K562 (cell line): ENCODE measurements at regions not wholly inside any gene's neighbourhood (a gene's known extent, or its start where the extent isn't known, plus 50 kb on each side); places are given as distances from the start of the nearest gene placed in this dataset.

Experiments used
- ATAC-seq: fragments of 200-7000 bp; cut with Tn5 transposase; 3 replicates; pipeline ENCODE4 v1.9.1; 2020; ENCODE audit warnings: moderate library complexity
- BruUV-seq: library from RNA; stranded (reverse); fragments of 400-500 nt; replicated peaks from 2 replicates; lab custom pipeline; 2021; lab: Mats Ljungman, UMichigan
- CTCF ChIA-PET: fragments of 300-600 bp; formaldehyde crosslinking; extraction: SDS; loops from one replicate; lab custom pipeline; 2021; ENCODE audit warnings: low intra/inter-chr PET ratio; lab: Yijun Ruan, JAX
- POLR2A ChIA-PET: fragments of 300-600, 350-650 bp; sonication (Branson Sonifier 250); formaldehyde crosslinking; extraction: SDS; loops from one replicate; lab custom pipeline; 2021; ENCODE audit warnings: antibody characterized with exemption, inconsistent platforms; lab: Yijun Ruan, JAX
- DNase-seq, 4 experiments: peaks; one replicate each; pipeline versions ENCODE4 v3.0.0 to v3.0.0-alpha.2; 2011 to 2018; ENCODE audit warnings: low spot score in 3 of 4, mixed read lengths in 3 of 4; ENCODE audit errors: extremely low read depth in 1 of 4
- FAIRE-seq: peaks from 2 replicates; lab custom pipeline; 2011; peaks lifted over from hg19 to GRCh38; lab: Jason Lieb, UNC
- H2AFZ ChIP-seq: 2 replicates; pipeline ENCODE4 v1.6.0; 2011; ENCODE audit warnings: low read depth, low read length, control low read depth, inconsistent platforms
- H3K27ac ChIP-seq: fragments of 200-600 bp; 3 replicates; pipeline ENCODE4 v1.8.0; 2011; ENCODE audit warnings: low read depth, mild to moderate bottlenecking, control low read depth, inconsistent platforms, low read length, moderate library complexity, mixed read lengths; ENCODE audit errors: extremely low read depth
- H3K27me3 ChIP-seq, 2 experiments: fragments of 300-600 bp in 1 of 2; 2 replicates in 1 of 2; 3 replicates in 1 of 2; pipeline versions ENCODE4 v1.6.0 to v1.8.0; 2011; ENCODE audit warnings: inconsistent platforms in 2 of 2, low read length in 2 of 2, mild to moderate bottlenecking in 1 of 2, mixed read lengths in 1 of 2, moderate library complexity in 1 of 2; ENCODE audit not compliant: control insufficient read depth in 2 of 2, insufficient read depth in 2 of 2
- H3K36me3 ChIP-seq: fragments of 300-600 bp; 3 replicates; pipeline ENCODE4 v1.8.0; 2011; ENCODE audit warnings: mild to moderate bottlenecking, low read length, inconsistent platforms; ENCODE audit not compliant: control insufficient read depth, insufficient read depth
- H3K4me1 ChIP-seq, 2 experiments: fragments of 200-600 bp in 1 of 2; replicated peaks in 1 of 2; 2 replicates in 1 of 2; 3 replicates in 1 of 2; pipeline versions ENCODE4 v1.5.1 to v1.8.0; 2011; ENCODE audit warnings: inconsistent platforms in 2 of 2, low read length in 2 of 2, mild to moderate bottlenecking in 1 of 2, mixed read lengths in 1 of 2, moderate library complexity in 1 of 2; ENCODE audit not compliant: control insufficient read depth in 2 of 2, insufficient read depth in 2 of 2
- H3K4me2 ChIP-seq: 2 replicates; pipeline ENCODE4 v1.6.1; 2011; ENCODE audit warnings: low read length, control low read depth, inconsistent platforms, mixed read lengths; ENCODE audit not compliant: insufficient read depth
- H3K4me3 ChIP-seq: fragments of 200-600 bp; sonication (generic), shearing (Covaris generic); 2 replicates; pipeline ENCODE4 v1.5.1; 2016; ENCODE audit warnings: control low read depth, inconsistent platforms
- H3K79me2 ChIP-seq: fragments of 200-600 bp; 3 replicates; pipeline ENCODE4 v1.8.0; 2011; ENCODE audit warnings: low read length, inconsistent platforms; ENCODE audit not compliant: control insufficient read depth, insufficient read depth
- H3K9ac ChIP-seq, 2 experiments: 2 replicates each; pipeline versions ENCODE4 v1.6.0 to v1.6.1; 2011; ENCODE audit warnings: low read depth in 2 of 2, low read length in 2 of 2, control low read depth in 1 of 2, inconsistent platforms in 1 of 2, mild to moderate bottlenecking in 1 of 2, mixed read lengths in 1 of 2; ENCODE audit not compliant: insufficient read depth in 1 of 2
- H3K9me1 ChIP-seq: one replicate; pipeline ENCODE4 v1.6.0; 2011; ENCODE audit warnings: inconsistent platforms, mild to moderate bottlenecking, low read length, moderate library complexity; ENCODE audit not compliant: control insufficient read depth, insufficient read depth
- H3K9me3 ChIP-seq: replicated peaks from 2 replicates; pipeline ENCODE4 v1.5.1; 2011; ENCODE audit warnings: low read depth, low read length, inconsistent platforms; ENCODE audit not compliant: control insufficient read depth, insufficient read depth
- H4K20me1 ChIP-seq: replicated peaks from 2 replicates; pipeline ENCODE4 v1.6.1; 2011; ENCODE audit warnings: low read length, inconsistent platforms, mixed read lengths; ENCODE audit not compliant: control insufficient read depth, insufficient read depth
- C11orf30 ChIP-seq: fragments of 450-650 bp; IDR thresholded peaks from 2 replicates; pipeline ENCODE4 v1.6.1; 2016; ENCODE audit warnings: low read depth, mild to moderate bottlenecking
- KAT8 ChIP-seq: fragments of 450-650 bp; IDR thresholded peaks from 2 replicates; pipeline ENCODE4 v1.6.1; 2016; ENCODE audit warnings: low read depth, mild to moderate bottlenecking
- NBN ChIP-seq: fragments of 450-650 bp; IDR thresholded peaks from 2 replicates; pipeline ENCODE4 v1.6.1; 2016; ENCODE audit warnings: low read depth, mild to moderate bottlenecking
- RBM39 ChIP-seq: fragments of 200-400 bp; formaldehyde crosslinking; optimal IDR thresholded peaks from 2 replicates; pipeline ENCODE3; 2018; ENCODE audit warnings: low read depth, low read length
- SIRT6 ChIP-seq: IDR thresholded peaks from one replicate; pipeline ENCODE4 v1.6.1; 2012; ENCODE audit warnings: low read depth, mild to moderate bottlenecking, control low read depth, inconsistent platforms, low read length, moderate library complexity
- SMAD3 ChIP-seq: fragments of 450-650 bp; formaldehyde crosslinking; conservative IDR thresholded peaks from 2 replicates; pipeline ENCODE4 v1.4.0; 2020; ENCODE audit warnings: mild to moderate bottlenecking
- TCF7L2 ChIP-seq: fragments of 150-350 bp; IDR thresholded peaks from 2 replicates; pipeline ENCODE4 v1.6.1; 2016; ENCODE audit warnings: low read depth, mild to moderate bottlenecking, low read length, moderate library complexity
- XRCC5 ChIP-seq: fragments of 200-400 bp; formaldehyde crosslinking; IDR thresholded peaks from 2 replicates; pipeline ENCODE4 v1.6.1; 2017; ENCODE audit warnings: low read depth, mild to moderate bottlenecking, low read length
- ZKSCAN3 ChIP-seq: fragments of 250-450 bp; sonication (Bioruptor Pico); IDR thresholded peaks from 2 replicates; pipeline ENCODE4 v1.4.0; 2020
- WGBS: fragments of 100-300 bp; shearing (Covaris generic); methylation state at CpG from one replicate; pipeline ENCODE4 v1.1.6; 2016; ENCODE audit warnings: low coverage, mixed read lengths; ENCODE audit not compliant: insufficient coverage; ENCODE audit errors: missing lambda C conversion rate; 5-methylcytosine and 5-hydroxymethylcytosine counted together
- in situ Hi-C: fragments of 300-500 bp; cut with MboI; formaldehyde crosslinking; loops from 4 replicates; pipeline ENCODE4 v1.15.0; 2018; ENCODE audit warnings: inconsistent platforms, mixed read lengths
- intact Hi-C: fragments of 100-400 bp; cut with micrococcal nuclease; formaldehyde crosslinking; loops from 2 replicates; pipeline ENCODE4 v1.14.2; 2022
- TF ChIP-seq, protein P1 (sequence below): sonication (generic); formaldehyde crosslinking; IDR thresholded peaks from 2 replicates; pipeline ENCODE4 v1.8.1; 2023; ENCODE audit warnings: mild to moderate bottlenecking, missing genetic modification reagents, moderate library complexity
- TF ChIP-seq, protein P2 (sequence below): fragments of 250-450 bp; sonication (Bioruptor Pico); IDR thresholded peaks from 2 replicates; pipeline ENCODE4 v1.8.0; 2022; ENCODE audit warnings: inconsistent platforms, mild to moderate bottlenecking, moderate library complexity, borderline replicate concordance

DNA sequence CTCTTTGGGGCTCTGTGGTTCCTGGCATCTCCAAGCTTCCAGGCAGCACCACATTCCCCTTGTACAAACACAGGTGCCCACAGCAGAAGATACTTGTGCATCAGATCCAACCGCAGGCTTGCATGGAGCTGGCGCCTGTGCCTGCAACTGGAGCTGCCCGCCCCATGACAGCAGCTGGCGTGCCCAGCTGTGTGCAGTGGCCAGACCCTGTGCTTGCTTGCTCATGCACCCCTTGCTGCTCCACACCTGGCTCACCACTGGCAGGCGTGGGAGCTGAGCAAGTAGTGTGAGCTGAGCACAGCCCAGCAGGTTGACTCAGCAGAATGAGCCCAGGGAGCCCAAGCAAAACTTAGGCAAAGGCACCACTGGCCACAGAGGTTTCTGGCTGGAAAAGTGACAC lies 84.4 kb upstream of the STARD4 start:
- Histone ChIP-seq H2AFZ (no peak overlapping the region), H3K9ac (no peak overlapping the region), H3K4me2 (no peak overlapping the region), H3K9me3 (no peaks in the 10 kb centered on the region), H3K36me3 (no peaks in the 10 kb centered on the region), H3K27me3 (no peaks in the 10 kb centered on the region), H3K27ac (no peak overlapping the region), H3K4me1 (no peaks in the 10 kb centered on the region), H3K9me1 (no peaks in the 10 kb centered on the region), H3K4me3 (no peak overlapping the region), H4K20me1 (no peaks in the 10 kb centered on the region), H3K79me2 (no peaks in the 10 kb centered on the region)
- 0% methylated on average over 5 of the region's 5 CpGs for WGBS
- ChIA-PET POLR2A (interaction anchor here (0.7 kb wide), 1 partner anchor 738 kb away, joined by 3 read pairs; no protein-coding TSS in a partner anchor), CTCF (no interaction called here)
- in situ Hi-C loops = no loop called here
- TF ChIP-seq SIRT6 = no peak
- no peak for TF ChIP-seq XRCC5
- TF ChIP-seq ZKSCAN3 (CRISPR knock-in tag) = no peak
- TF ChIP-seq, protein P1, sequence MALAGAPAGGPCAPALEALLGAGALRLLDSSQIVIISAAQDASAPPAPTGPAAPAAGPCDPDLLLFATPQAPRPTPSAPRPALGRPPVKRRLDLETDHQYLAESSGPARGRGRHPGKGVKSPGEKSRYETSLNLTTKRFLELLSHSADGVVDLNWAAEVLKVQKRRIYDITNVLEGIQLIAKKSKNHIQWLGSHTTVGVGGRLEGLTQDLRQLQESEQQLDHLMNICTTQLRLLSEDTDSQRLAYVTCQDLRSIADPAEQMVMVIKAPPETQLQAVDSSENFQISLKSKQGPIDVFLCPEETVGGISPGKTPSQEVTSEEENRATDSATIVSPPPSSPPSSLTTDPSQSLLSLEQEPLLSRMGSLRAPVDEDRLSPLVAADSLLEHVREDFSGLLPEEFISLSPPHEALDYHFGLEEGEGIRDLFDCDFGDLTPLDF (CRISPR knock-in tag) = no peak
- no peak for TF ChIP-seq KAT8
- TF ChIP-seq TCF7L2 = no peak
- no peak for TF ChIP-seq SMAD3 (CRISPR knock-in tag)
- TF ChIP-seq, protein P2, sequence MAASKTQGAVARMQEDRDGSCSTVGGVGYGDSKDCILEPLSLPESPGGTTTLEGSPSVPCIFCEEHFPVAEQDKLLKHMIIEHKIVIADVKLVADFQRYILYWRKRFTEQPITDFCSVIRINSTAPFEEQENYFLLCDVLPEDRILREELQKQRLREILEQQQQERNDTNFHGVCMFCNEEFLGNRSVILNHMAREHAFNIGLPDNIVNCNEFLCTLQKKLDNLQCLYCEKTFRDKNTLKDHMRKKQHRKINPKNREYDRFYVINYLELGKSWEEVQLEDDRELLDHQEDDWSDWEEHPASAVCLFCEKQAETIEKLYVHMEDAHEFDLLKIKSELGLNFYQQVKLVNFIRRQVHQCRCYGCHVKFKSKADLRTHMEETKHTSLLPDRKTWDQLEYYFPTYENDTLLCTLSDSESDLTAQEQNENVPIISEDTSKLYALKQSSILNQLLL (CRISPR knock-in tag) = no peak
- no peak for TF ChIP-seq C11orf30
- TF ChIP-seq NBN = no peak
- TF ChIP-seq RBM39 = no peak
- DNase-seq (no peak), ATAC-seq (no peak), FAIRE-seq (no peak)
- intact Hi-C loops = no loop called here
- no TSS peak for BruUV-seq
